Calu3 (cell line): ENCODE measurements at regions not wholly inside any gene's neighbourhood (a gene's known extent, or its start where the extent isn't known, plus 50 kb on each side); places are given as distances from the start of the nearest gene placed in this dataset.

Experiments used
- BruUV-seq: library from RNA; stranded (reverse); fragments of 400-500 nt; replicated peaks from 2 replicates; lab custom pipeline; 2021; lab: Mats Ljungman, UMichigan
- CTCF ChIA-PET: fragments of 300-600 bp; sonication (Branson Sonifier 250); formaldehyde crosslinking; loops from one replicate; lab custom pipeline; 2022; ENCODE audit warnings: antibody characterized with exemption; lab: Charles Lee
- DNase-seq: peaks from one replicate; pipeline ENCODE4 v3.0.0; 2022
- H3K27ac Mint-ChIP-seq: one replicate; pipeline ENCODE4 v1.8.0; 2022; ENCODE audit warnings: mixed read lengths; ENCODE audit not compliant: unreplicated experiment
- H3K27me3 Mint-ChIP-seq: one replicate; pipeline ENCODE4 v1.8.0; 2022; ENCODE audit warnings: mixed read lengths; ENCODE audit not compliant: unreplicated experiment
- H3K36me3 Mint-ChIP-seq: one replicate; pipeline ENCODE4 v1.8.0; 2022; ENCODE audit warnings: mild to moderate bottlenecking, moderate library complexity, mixed read lengths; ENCODE audit not compliant: insufficient read depth, unreplicated experiment
- H3K4me1 Mint-ChIP-seq: one replicate; pipeline ENCODE4 v1.8.0; 2022; ENCODE audit warnings: mild to moderate bottlenecking, low read depth, mixed read lengths; ENCODE audit not compliant: unreplicated experiment
- H3K4me3 Mint-ChIP-seq: one replicate; pipeline ENCODE4 v1.8.0; 2022; ENCODE audit warnings: mild to moderate bottlenecking, low read depth, moderate library complexity, mixed read lengths; ENCODE audit not compliant: unreplicated experiment
- H3K9me3 Mint-ChIP-seq: one replicate; pipeline ENCODE4 v1.8.0; 2022; ENCODE audit warnings: low read depth, mixed read lengths; ENCODE audit not compliant: unreplicated experiment
- intact Hi-C: fragments of 100-400 bp; cut with micrococcal nuclease; formaldehyde crosslinking; loops from one replicate; pipeline ENCODE4 v1.10.0; 2022; ENCODE audit not compliant: unreplicated experiment
- TF ChIP-seq, protein P1 (sequence below): fragments of 200-600 bp; IDR thresholded peaks from one replicate; pipeline ENCODE4 v1.8.0; 2022; ENCODE audit warnings: antibody characterized with exemption; ENCODE audit not compliant: unreplicated experiment

DNA sequence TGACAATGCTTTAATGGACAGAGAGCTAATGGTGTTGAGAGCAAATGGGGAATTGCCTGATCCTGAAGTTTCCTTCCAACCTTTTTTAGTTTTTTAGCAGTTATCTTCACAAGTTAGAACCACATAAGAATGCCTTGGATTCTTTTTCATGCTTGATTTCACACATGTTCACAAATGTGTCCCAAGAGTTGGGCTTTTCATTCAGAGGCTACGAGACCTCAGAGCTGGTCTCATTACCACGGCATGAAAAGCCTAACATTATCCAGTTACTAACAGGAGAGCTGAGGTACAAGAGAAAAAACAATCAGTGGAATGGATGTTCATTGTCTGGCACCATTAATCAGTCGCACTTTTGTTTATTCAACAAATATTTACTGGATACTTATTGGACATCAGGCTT is 340.6 kb downstream of the ZNF326 start:
- TF ChIP-seq, protein P1, sequence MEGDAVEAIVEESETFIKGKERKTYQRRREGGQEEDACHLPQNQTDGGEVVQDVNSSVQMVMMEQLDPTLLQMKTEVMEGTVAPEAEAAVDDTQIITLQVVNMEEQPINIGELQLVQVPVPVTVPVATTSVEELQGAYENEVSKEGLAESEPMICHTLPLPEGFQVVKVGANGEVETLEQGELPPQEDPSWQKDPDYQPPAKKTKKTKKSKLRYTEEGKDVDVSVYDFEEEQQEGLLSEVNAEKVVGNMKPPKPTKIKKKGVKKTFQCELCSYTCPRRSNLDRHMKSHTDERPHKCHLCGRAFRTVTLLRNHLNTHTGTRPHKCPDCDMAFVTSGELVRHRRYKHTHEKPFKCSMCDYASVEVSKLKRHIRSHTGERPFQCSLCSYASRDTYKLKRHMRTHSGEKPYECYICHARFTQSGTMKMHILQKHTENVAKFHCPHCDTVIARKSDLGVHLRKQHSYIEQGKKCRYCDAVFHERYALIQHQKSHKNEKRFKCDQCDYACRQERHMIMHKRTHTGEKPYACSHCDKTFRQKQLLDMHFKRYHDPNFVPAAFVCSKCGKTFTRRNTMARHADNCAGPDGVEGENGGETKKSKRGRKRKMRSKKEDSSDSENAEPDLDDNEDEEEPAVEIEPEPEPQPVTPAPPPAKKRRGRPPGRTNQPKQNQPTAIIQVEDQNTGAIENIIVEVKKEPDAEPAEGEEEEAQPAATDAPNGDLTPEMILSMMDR = no peak
- intact Hi-C loops = no loop called here

DNA sequence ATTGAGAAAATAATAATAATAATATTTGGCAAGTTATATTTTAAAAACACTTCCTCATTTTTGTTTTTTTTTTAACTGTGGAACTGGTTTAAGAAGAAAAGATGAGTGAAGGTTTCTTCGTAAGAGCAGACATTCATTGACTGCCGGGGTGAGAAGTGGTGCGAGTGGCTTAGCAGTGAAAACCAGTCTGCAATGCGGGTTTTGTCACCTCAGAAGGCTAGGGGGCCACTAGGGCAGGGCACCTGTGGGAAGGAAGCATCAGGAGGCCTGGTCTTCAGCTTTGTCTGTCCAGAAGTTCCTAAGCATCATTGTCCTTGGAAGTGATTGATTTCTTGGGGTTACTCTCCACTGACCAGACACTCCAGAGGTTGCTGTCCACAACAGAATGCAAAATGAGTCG is 339.2 kb downstream of the ZNF326 start:
- intact Hi-C loops = no loop called here
- Mint-ChIP-seq H3K4me1 (no peaks in the 10 kb centered on the region), H3K27ac (no peak overlapping the region), H3K9me3 (no peaks in the 10 kb centered on the region), H3K27me3 (no peaks in the 10 kb centered on the region), H3K4me3 (no peak overlapping the region), H3K36me3 (no peaks in the 10 kb centered on the region)
- BruUV-seq = no TSS peak
- DNase-seq = no peak
- CTCF ChIA-PET = no interaction called here
- TF ChIP-seq, protein P1 = no peak

More for the DNA sequence above, 340.6 kb downstream of the ZNF326 start:
- H3K27ac Mint-ChIP-seq = no peak overlapping the region
- no peaks in the 10 kb centered on the region for H3K9me3 Mint-ChIP-seq
- H3K36me3 Mint-ChIP-seq = no peaks in the 10 kb centered on the region
- CTCF ChIA-PET = no interaction called here
- no peak overlapping the region for H3K4me3 Mint-ChIP-seq
- H3K27me3 Mint-ChIP-seq = no peaks in the 10 kb centered on the region
- no TSS peak for BruUV-seq
- H3K4me1 Mint-ChIP-seq = no peaks in the 10 kb centered on the region
- no peak for DNase-seq

DNA sequence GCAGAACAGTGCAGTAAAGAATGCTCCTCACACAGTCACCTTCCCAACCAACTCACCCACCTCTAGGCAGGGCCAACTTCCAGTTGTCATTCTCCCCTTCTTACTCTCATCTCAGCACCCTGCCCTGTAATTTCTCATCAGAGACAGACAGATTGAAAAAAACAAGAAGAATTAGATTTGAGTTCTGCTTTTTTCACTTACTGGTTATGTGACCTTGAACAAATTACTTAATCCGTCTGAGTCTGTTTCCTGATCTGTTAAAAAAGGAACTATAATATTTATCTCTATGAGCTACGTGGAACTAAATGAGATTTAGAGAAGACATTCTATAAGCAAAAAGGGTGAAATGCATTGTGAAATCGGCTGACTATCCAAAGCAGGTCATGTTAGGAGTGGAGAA is 330.3 kb downstream of the ZNF326 start:
- H3K4me3 Mint-ChIP-seq = no peak overlapping the region
- CTCF ChIA-PET = no interaction called here
- TF ChIP-seq, protein P1 = no peak
- no peak overlapping the region for H3K27ac Mint-ChIP-seq
- H3K36me3 Mint-ChIP-seq = no peaks in the 10 kb centered on the region
- H3K4me1 Mint-ChIP-seq = peaks cover 8% of the 10 kb centered on the region
- H3K27me3 Mint-ChIP-seq = peaks cover 51% of the 10 kb centered on the region
- BruUV-seq = no TSS peak
- H3K9me3 Mint-ChIP-seq = no peaks in the 10 kb centered on the region
- intact Hi-C loops = no loop called here
- no peak for DNase-seq

DNA sequence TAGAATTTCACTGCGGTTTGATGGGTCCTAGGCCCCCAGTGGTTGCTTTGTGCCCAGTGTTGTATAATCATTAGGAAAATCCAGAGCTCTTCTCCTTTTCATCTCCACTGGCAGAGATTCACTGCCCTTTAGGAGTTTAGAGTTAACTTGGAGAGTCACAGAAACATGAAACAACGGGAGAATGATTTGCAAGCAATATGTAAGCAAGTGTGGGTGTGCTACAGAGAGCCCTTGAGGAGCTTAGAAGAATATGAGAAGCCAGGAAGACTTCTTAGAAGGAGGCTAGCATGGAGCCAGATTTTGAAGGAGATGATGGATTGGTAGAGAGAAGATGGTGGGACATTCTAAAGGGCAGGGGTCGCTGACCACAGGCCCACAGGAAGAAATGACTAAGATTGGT is 327.3 kb downstream of the ZNF326 start:
- intact Hi-C loops = no loop called here
- peaks cover 8% of the 10 kb centered on the region for H3K4me1 Mint-ChIP-seq
- no peak overlapping the region for H3K4me3 Mint-ChIP-seq
- H3K36me3 Mint-ChIP-seq = no peaks in the 10 kb centered on the region
- no TSS peak for BruUV-seq
- no peaks in the 10 kb centered on the region for H3K9me3 Mint-ChIP-seq
- H3K27me3 Mint-ChIP-seq = peaks cover 51% of the 10 kb centered on the region
- CTCF ChIA-PET = interaction anchor here (0.6 kb wide), 1 partner anchor 29 kb away, joined by 3 read pairs; no protein-coding TSS in a partner anchor
- DNase-seq = no peak
- H3K27ac Mint-ChIP-seq = peak overlapping the region; percentile 7
- TF ChIP-seq, protein P1 = no peak
